ENCODE measurements at regions not wholly inside any gene's neighbourhood (a gene's known extent, or its start where the extent isn't known, plus 50 kb on each side); places are given as distances from the start of the nearest gene placed in this dataset.

DNA sequence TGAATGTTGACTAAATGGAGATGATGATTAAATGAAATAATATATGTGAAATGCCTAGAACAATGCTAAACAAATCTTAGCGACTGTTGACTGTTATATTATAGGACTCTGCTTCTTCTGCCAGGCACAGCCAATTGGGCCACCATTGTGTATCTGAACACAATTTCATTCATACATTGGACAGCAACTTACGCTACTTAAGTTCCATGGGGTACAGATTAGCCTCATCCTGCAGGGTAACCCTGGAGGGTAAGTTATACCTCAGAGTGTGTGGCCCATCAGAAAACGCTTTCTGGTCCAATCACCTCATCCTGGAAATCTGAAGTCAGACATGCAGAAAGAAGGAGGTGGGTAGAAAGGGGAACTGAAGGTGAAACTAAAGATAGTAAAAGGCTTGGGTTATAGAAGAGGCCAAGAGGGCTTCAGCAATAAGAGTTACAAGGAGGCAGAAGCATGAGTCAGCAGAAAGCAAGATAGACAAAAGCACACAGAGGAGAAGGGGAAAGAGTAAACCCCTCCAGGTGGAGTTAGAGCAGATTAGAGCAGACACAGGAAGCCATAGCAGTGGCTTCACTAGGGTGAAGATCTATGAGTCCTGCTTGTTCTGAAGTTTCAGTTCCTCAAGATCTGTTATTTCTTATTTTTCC is 119.3 kb upstream of the SLC24A5 start:
- no peak for FAIRE-seq
- H2AFZ ChIP-seq (ENCODE audit: low read length): no peak overlapping the region
- no peaks in the 10 kb centered on the region for H3K27me3 ChIP-seq (replicated peaks in 1 of 4; ENCODE audit: control insufficient read depth in 3 of 4, extremely low read depth in 1 of 4, insufficient read depth in 3 of 4, low read length in 3 of 4)
- no peaks in the 10 kb centered on the region for H4K20me1 ChIP-seq (replicated peaks in 1 of 2; ENCODE audit: control insufficient read depth in 1 of 2, insufficient read depth in 2 of 2, low read length in 2 of 2)
- H4K8ac ChIP-seq (ENCODE audit: extremely low read depth, insufficient read depth, low read length): no peak overlapping the region
- H2BK12ac ChIP-seq (ENCODE audit: low read depth, low read length): no peak overlapping the region
- CTCF ChIA-PET (ENCODE audit: partially characterized antibody): interaction anchor here (4.3 kb wide), 1 partner anchor 13 kb away, joined by 18 read pairs; no protein-coding TSS in a partner anchor
- H3K14ac ChIP-seq (ENCODE audit: insufficient read length): no peak overlapping the region
- 95% methylated on average over 3 of the region's 3 CpGs; no CpG with 5 or more reads in 1 of the 2 experiments for WGBS, 2 experiments (ENCODE audit: extremely low coverage in 1 of 2, insufficient coverage in 1 of 2, insufficient read length in 1 of 2, insufficient replicate concordance in 2 of 2, low coverage in 1 of 2, low lambda C conversion rate in 2 of 2, missing lambda C conversion rate in 1 of 2)
- DNase-seq (ENCODE audit: low read depth in 1 of 2, low spot score in 2 of 2): no peak
- H3K79me2 ChIP-seq (ENCODE audit: control insufficient read depth in 1 of 2, insufficient read depth in 2 of 2, low read length in 2 of 2): no peaks in the 10 kb centered on the region
- no peak overlapping the region for H3K9ac ChIP-seq (replicated peaks in 1 of 4; ENCODE audit: extremely low read depth in 1 of 4, low read depth in 3 of 4, low read length in 3 of 4)
- no peak overlapping the region for H3K4me2 ChIP-seq (ENCODE audit: insufficient read depth in 1 of 2, low read depth in 2 of 2, low read length in 2 of 2)
- no peak overlapping the region for H2BK120ac ChIP-seq (replicated peaks; ENCODE audit: low read depth, low read length)
- POLR2A ChIA-PET (ENCODE audit: partially characterized antibody): no interaction called here
- H3K23ac ChIP-seq (ENCODE audit: insufficient read length): no peak overlapping the region
- no peak overlapping the region for H2BK15ac ChIP-seq (ENCODE audit: low read length)
- H3K4me1 ChIP-seq (replicated peaks in 1 of 4; ENCODE audit: control insufficient read depth in 3 of 4, insufficient read depth in 4 of 4, low read length in 3 of 4): peaks cover 0 to 6% (median 2%) of the 10 kb centered on the region in 4 experiments; a peak in 3 of 7 replicates
- no peak overlapping the region for H4K91ac ChIP-seq (replicated peaks; ENCODE audit: insufficient read length, low read length)
- H4K5ac ChIP-seq (ENCODE audit: insufficient read length, low read depth, low read length): no peak overlapping the region
- no peaks in the 10 kb centered on the region for H3K9me3 ChIP-seq (ENCODE audit: insufficient read depth in 2 of 2, low read depth in 1 of 2, low read length in 1 of 2)
- H3K23me2 ChIP-seq (ENCODE audit: low read depth, low read length): no peaks in the 10 kb centered on the region
- H2BK5ac ChIP-seq (ENCODE audit: low read depth, low read length): no peak overlapping the region
- no peak overlapping the region for H3K18ac ChIP-seq (ENCODE audit: extremely low read depth, low read length)
- H3K79me1 ChIP-seq (ENCODE audit: low read depth, low read length): no peaks in the 10 kb centered on the region
- peak; percentile 23; the same call in 1 of the 2 replicates for TF ChIP-seq MAFK (IDR thresholded peaks at IDR 0.05; ENCODE audit: low read depth, low read length)
- TF ChIP-seq BACH1 (IDR thresholded peaks at IDR 0.05; ENCODE audit: low read length): peak; percentile 33; the same call in 1 of the 2 replicates
- no peak for TF ChIP-seq ASH2L (IDR thresholded peaks at IDR 0.05; ENCODE audit: low read length)
- no peak overlapping the region for H3K56ac ChIP-seq (replicated peaks; ENCODE audit: insufficient read length, low read depth, low read length)
- H3K4ac ChIP-seq (replicated peaks; ENCODE audit: insufficient read length, low read depth, low read length): no peak overlapping the region
- no peak overlapping the region for H3K4me3 ChIP-seq (ENCODE audit: extremely low read depth in 1 of 4, insufficient read depth in 2 of 4, low read depth in 3 of 4, low read length in 4 of 4)
- H3K36me3 ChIP-seq (ENCODE audit: control insufficient read depth in 2 of 4, insufficient read depth in 4 of 4, low read length in 3 of 4): no peaks in the 10 kb centered on the region
- no peak overlapping the region for H2AK5ac ChIP-seq (ENCODE audit: low read depth, low read length)
- H3K27ac ChIP-seq (ENCODE audit: low read depth, low read length): no peak overlapping the region
- no peak overlapping the region for H2BK20ac ChIP-seq (ENCODE audit: low read length)
